HL-60/S4 treated with retinoic acid at 250 ng/mL for 4 days and 3 days (cell line): ENCODE measurements at regions not wholly inside any gene's neighbourhood (a gene's known extent, or its start where the extent isn't known, plus 50 kb on each side); places are given as distances from the start of the nearest gene placed in this dataset.

Experiments used
- in situ Hi-C: fragments of 300-500 bp; cut with MboI; formaldehyde crosslinking; loops from 2 replicates; pipeline ENCODE4 v1.7.0; 2022; ENCODE audit warnings: low sequenced_read_pairs

DNA sequence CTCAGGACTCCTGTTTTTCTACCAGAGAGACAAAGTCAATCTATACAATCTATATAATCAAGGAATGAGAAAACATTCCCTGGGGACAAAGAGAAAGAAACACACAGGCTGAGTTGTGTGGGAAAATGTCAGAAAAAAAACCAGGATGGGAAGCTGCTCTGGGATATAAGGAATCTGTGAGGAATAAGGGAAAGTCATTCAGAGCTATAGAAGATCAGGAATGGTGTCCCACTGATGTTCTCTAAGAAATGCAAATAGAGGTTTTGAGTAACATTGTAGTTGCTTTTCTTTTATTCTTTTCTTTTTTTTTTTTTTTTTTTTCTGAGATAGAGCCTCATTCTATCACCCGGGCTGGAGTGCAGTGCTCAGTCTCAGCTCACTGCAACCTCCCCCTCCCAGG is 605.9 kb upstream of the KLF4 start:
- in situ Hi-C loops: no loop called here

DNA sequence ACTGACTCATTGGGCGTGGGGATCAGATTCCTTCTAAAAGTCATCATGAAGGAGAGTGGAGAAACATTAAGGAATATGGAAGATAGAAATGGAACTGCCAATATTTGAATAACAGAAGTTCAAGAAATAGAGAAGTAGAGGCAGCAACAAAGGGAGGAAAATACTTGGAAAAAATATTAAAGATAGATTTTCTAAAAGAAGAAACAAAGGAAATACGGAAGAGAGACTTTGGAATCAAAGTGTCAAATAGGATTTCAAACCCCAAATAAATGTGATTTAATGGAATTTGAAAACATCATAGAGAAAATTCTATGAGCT is 605.1 kb upstream of the KLF4 start:
- in situ Hi-C loops: no loop called here

DNA sequence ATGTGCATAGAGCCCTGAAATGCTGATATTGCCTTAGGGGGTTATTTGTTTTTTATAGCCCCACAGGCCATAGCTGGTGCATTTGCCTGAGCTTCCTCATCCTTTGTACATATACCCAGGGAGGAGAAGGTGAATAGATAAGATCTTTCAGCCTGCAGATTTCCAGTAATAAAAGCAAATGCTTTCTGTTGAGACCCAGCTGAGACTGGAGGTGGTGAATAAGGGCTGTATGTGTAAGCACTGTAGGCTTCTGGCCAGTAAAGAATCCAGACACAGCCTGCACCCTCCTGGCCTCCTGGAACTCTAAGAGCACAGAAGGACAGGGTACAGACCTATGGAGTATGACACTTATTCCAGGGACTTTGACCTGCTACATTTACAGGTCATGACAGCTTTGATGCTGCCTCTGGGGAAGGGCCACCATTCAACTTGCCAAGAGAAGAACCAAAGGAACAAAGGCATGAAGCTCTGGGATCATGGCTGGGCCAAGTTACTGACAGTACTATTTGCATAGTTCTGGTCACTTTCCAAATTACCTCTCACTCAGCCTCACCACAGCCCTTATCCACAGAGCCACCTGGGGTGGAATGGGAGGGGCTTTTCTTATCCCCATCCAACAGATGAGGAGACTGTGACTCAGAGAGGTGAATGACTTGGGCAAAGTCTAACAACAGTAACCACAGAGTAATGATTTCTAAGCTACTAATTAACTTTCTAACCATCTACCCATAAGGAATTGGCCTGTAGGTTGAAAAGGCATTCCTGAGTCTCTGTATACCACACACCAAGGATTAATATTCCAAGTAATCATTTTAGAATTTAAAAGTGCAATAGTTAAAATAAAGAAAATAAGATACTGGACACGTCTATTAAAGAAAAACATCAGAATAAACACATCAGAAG is 604.5 kb upstream of the KLF4 start:
- in situ Hi-C loops: no loop called here

DNA sequence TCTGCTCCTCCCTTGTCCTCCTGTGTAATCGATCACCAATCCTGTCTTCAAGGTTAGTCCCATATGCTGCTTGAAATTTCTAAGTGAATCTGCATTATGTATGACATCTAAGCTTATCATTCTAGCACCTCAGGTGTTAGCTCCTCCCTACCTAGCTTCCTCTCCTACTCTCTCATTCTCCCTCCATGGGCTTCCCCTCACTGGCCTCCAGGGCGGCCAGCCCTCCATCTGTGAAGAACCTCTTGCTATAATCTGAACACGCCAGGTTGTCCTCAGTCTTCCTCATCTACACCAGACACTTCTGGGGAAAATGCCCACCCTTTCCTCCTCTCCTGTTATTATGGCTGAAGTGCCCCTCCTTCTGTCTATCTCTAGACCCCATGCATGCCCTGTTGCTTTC is 599.3 kb upstream of the KLF4 start:
- in situ Hi-C loops: no loop called here

DNA sequence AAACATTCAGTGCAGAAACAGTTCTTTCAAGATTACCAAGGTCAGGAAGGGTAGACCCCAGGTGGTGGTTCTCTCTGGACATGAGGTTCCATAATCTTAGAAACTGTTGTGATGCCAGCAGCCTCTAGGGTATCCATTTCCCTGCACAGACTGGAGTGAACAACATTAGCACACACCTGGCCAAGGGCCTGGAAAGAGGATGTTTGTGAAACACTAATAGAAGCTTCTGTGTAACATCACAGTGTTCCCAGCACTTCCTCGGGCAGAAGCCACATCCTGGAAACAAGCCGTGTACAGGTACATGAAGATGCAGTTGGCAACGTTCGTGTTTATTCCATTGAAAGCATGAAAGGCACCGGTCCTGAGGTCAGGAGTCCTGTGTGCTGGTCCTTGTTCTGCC is 598.2 kb upstream of the KLF4 start:
- in situ Hi-C loops: no loop called here

DNA sequence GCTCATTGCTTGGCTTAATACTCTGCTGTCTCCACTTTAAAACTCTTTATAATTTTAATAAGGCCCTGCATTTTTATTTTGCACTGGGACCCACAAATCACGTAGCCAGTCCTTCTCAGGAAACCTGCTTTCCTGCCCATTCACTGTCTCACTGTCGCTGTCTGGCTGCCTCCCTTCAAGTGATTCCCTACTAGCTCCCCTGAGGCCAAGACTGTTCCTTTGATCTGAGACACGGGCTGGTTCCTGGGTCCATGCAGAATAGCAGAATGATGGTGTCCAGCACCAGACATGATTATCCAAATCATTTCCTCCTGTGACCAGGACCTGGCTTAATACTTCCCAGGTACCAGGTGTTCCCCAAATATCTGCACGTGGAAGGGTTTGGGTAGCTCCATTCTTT is 597.1 kb upstream of the KLF4 start:
- in situ Hi-C loops: no loop called here

DNA sequence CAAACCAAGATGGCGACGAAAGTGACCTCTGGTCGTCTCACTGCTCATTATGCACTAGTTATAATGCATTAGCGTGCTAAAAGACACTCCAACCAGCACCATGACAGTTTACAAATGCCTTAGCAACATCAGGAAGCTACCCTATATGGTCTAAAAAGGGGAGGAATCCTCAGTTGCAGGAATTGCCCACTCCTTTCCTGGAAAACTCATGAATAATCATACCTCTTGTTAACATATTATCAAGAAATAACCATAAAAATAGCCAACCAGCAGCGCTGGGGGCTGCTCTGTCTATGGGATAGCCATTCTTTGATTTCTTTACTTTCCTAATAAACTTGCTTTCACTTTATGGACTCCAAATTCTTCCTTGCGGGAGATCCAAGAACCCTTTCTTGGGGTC is 595.7 kb upstream of the KLF4 start:
- in situ Hi-C loops: no loop called here

DNA sequence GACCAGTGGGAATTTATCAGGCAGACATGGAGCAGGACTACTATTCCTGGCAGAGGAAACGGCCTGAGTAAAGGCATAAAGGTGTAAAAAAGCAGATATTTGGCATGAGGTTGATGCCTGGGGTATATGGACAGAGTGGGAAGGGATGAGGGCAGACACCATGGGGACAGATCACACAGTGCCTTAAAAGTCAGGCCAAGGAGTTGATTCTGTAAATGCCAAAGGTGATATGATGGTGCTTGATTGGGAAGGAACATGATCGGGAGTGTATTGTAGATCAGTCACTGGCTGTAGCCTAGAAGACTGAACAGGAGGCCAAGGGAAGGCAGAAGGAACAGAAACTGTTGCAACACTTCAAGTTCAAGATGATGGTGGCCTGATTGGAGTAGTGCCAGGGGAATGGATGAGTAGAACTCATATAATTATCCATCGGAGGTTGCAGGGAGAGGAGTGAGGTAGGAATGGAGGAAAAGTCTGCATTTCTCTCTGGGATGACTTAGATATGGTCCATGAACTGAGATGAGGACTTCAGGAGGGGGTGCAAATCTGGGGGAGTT is 594.3 kb upstream of the KLF4 start:
- in situ Hi-C loops: no loop called here

DNA sequence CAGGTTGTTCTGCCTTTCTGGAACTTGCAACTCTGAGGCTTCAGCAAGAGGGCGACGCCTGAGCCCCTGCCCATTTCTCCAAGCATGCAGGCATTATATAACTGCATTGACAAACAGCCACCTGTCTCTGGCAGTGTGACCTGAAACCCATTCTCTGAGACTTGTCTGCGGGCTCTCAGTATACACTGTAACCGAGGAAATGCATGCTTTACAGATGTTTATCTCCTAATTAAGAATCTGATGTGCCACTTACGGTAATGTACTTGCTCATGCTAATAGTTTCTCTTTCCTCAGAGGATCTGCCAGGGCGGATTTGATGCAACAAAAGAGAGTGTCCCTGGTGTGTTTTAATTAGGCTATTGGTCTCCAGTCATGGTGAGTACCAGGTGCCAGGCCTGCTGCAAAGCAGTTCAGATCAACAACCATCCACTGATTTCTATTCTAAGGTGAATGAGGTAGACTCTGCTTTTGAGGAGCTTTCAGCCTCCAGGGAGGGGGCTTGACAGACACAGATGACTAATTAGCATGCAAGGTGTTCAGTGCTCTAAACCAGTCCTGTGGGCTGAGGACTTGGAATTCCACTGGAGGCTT is 593.7 kb upstream of the KLF4 start:
- in situ Hi-C loops: no loop called here

DNA sequence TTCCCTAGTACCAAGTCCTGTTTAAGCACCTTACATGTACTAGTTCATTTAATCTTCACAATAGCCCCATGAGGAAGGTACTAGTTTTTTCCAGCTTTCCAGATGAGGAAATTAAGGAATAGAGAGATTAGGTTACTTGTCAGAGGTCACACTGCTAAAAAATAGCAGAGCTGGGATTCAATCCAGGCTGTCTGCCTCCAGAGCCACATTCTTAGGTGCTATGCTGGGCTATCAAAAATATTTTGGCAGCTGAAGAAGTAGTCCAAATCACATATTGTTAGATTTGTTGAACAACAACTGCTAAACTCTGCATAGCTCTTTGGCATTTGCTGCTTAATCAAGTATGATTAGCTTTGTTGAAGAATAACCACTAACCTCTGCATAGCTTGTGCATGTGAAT is 591.5 kb upstream of the KLF4 start:
- in situ Hi-C loops: no loop called here

DNA sequence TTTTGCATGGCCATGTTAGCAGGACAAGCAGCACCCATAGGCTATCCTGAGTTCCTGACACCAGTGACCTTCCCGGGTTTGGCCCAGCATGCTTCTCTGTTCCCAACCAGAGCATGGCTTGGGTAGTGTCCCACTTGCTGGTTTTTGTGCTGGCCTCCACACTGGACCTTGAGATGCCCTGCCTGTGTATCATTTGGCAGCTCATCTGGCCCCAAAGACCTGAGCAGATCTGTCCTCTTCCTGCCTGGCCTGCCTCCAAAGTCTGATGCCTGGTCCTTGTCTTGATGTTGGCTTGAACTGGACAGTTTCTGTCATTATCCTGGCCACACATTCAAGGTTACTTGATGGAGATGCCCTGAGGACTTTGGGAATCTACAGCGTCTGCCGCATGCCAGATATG is 590.7 kb upstream of the KLF4 start:
- in situ Hi-C loops: no loop called here

DNA sequence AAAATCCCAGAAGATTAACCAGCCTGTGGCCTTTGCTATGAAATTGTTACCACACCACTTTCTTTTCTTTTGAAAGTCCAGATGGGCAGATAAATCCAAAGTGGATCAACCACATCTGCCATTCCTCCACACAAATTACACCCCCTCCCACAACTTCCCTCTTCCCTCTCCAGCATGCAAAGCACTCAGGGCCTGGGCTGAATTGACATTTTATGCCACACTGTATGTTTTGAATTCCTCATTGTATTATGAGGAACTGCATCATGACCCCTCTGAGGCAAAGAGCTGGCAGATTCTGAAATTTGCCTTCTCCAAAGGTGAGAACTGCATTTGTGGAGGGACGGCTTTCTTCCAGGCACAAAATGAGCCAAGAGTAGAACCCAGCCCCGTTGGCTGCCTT is 589.2 kb upstream of the KLF4 start:
- in situ Hi-C loops: no loop called here

DNA sequence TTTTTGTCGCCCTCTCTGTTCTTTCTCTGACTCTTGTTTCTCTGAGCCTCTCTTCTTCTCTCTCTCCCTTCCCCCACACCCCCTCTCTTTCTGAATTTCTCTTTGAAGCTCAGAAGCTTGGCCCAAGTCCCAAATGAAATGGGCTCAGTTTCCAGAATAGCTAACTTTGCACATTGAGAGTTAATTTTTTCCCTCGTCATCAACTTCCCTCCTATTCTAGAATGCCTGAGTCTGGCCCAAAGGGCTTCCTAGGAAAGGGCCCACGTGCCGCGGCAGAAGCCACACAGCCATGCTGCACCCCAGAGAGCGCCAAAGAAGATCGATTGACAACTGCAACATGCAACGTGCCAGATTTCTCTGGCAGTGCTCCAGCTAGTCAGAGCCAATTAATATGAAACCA is 588.8 kb upstream of the KLF4 start:
- in situ Hi-C loops: no loop called here

DNA sequence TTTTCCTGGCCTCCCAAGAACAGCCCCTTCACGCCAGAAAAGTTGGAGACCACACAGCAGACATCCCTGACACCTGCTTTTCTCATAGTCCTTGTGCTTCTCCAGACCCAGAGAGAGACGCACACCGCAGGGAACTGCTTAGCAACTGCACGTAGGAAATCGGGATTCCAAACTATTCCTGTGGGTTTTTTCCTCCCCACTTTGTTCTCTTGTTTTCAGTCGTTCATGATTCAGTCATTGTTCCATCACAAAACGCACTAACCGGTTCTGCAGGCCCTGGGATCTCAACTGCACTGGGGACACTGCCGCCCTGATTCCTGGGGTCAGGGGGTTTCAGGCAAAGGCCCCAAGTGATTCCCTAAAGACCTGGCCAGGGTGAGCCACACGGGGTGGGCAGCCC is 588.0 kb upstream of the KLF4 start:
- in situ Hi-C loops: no loop called here

DNA sequence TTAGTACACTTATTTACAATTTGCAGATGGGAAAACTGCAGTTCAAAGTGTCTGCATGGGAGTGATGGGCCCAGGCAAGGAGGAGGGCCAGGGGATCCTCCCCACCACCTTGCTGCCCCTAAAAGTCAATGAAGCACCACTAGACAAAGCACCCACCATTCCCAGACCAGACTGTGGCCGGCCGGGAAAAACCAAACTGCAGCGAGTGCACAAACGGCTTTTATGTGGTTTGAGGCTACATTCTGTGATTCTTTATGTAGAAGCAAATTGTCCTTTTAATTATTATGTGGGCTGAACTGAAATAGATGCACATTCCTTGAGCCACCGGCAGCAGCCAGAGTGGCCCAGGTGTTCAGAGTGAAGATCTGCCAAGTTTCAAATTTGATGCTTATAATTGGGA is 585.3 kb upstream of the KLF4 start:
- in situ Hi-C loops: no loop called here

DNA sequence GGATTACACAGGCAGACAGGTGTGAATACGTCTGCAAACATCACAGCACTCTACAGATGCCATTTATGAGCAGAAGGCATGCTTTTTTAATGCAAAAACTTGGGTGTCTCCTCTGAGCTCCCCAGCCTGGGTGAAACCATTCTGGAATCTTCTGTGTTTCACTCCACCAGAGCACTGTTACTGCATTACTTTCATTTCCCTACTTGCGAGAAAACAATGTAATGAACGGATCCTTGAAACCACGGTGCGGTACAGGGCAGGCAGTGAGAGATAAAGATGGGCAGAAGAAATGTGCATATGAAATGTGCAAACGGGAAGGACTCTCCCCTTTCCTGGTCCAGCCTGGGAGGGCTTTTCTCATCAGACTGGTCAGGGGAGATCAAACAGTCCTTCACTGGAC is 584.3 kb upstream of the KLF4 start:
- in situ Hi-C loops: no loop called here

DNA sequence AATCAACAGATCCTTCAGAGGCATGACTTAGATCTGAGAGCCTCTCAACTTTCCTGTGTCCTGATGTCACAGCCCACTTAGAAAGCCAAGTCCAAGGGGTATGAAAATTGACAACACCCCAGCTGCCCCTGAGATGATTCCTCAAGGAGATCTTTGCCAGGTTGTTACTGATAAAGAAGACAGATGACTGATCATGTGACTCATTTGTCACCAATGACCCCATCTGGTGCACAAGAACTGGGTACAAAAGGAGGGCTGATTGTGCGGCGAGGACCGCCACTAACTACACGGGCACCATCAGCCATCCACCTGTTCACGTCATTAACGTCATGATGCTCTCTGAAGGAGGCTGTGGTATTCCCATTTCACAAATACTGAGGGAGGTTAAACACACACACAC is 583.2 kb upstream of the KLF4 start:
- in situ Hi-C loops: no loop called here

DNA sequence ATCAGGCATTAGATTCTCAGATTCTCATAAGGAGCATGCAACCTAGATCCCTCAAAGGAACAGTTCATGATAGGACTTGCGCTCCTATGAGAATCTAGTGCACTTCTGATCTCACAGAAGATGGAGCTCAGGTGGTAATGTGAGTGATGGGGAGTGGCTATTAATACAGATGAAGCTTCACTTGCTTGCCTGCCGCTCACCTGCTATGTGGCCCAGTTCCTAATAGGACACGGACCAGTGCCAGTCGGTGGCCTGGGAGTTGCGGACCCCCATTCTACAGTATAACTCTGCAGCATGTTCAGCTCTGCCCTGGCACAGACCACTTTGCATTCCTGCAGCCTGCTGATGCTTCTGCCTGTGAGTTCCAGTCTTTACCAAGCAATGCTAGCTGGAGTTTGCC is 581.3 kb upstream of the KLF4 start:
- in situ Hi-C loops: no loop called here

DNA sequence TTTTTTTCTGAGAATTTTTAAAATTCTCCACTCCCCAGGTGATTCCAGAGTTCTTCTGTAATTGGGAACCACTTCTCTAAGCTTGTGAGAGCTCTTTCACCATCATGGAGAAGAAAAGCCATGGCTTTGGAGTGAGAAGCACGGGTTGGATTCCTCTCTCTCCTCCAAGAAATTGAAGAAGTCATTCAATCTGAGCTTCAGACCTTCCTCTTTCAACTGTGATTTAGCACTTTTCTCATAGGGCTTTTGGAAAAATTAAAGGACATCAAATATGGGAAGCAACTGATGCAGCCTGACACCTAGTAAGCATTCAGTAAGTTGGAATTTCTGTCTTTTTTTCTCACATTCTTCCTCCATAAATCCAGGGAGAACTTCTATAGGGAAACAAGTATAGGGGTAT is 580.4 kb upstream of the KLF4 start:
- in situ Hi-C loops: no loop called here

DNA sequence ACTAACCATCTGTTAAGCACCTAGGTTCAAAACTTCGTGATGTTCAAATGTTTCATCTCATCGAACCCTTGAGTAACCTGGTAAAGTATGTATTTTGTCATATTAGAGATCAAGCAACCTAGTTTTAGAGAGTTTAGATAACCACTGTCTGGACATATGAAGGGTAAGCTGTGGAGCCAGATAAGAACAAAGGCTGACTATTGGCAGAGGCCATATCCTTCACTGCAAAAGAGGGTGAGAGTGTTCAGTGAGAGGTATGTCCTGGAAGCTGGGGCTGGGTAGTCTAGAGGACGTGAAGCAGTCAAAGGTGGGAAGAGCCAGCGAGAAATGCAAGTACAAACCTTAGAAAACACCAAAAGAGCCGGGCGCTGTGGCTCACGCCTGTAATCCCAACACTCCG is 573.1 kb upstream of the KLF4 start:
- in situ Hi-C loops: no loop called here

DNA sequence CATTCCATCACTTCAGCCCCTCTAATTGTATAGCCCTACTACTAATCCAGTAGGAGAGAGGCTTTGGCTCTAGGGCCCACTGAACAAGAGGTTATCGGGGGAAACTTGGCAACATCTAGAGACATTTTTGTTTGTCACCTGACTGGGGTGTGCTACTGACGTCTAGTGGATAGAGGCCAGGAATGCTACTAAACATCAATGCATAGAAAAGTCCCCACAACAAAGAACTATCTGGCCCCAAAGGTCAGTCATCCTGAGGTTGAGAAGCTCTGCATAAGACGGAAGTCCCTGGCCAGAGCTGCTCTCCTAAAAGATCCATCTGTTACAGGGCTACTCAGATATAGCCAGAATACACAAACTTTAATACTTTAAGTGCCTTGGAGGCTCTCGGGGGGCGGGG is 570.6 kb upstream of the KLF4 start:
- in situ Hi-C loops: no loop called here

DNA sequence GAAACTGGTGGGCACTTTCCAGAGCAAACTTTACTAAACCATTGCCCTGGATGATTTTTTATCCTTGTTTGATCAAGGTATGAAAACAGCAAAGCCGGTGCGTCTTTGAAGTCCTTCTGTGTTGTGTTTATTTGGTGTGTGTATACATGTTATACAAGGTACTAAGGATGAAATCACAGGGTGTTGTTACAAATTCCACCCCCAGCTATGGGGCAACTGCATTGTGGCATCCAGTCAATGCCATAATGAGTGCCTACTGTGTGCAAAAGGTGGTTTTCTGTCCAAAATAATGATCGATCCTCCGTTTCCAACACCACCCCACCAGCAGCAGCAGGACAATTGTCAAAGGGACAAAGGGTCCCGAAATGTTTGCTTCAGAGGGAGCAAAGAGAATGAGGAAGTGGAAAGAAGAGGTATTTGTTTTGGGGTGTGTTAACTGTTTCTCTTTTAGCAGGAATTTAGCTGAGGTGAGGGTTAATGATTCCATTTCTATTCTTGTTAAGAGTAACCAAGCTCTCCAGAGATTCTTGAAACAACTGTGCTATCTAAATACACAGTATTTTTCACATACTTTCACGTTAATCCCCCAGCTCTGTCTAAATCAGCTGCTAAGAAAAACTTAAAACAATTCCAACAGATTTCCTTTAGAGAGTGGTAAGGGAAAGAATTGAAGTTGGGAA is 568.7 kb upstream of the KLF4 start:
- in situ Hi-C loops: no loop called here
